NT2/D1 (cell line): ENCODE measurements at regions not wholly inside any gene's neighbourhood (a gene's known extent, or its start where the extent isn't known, plus 50 kb on each side); places are given as distances from the start of the nearest gene placed in this dataset.

ENCODE experiments used
- DNase-seq: peaks from one replicate; pipeline ENCODE4 v3.0.0-alpha.2; 2011; ENCODE audit warnings: low read depth, low spot score
- H3K27me3 ChIP-seq: 2 replicates; pipeline ENCODE4 v1.6.0; 2011; ENCODE audit warnings: mild to moderate bottlenecking; ENCODE audit not compliant: insufficient read length, insufficient read depth
- H3K36me3 ChIP-seq: 2 replicates; pipeline ENCODE4 v1.6.1; 2011; ENCODE audit warnings: mild to moderate bottlenecking, low read length, mixed read lengths; ENCODE audit not compliant: insufficient read depth, insufficient read length
- H3K4me1 ChIP-seq: 2 replicates; pipeline ENCODE4 v1.5.1; 2011; ENCODE audit not compliant: insufficient read depth, insufficient read length
- H3K4me3 ChIP-seq: 2 replicates; pipeline ENCODE4 v1.5.1; 2011; ENCODE audit warnings: low read depth; ENCODE audit not compliant: insufficient read length
- H3K9ac ChIP-seq: 2 replicates; pipeline ENCODE4 v1.6.0; 2011; ENCODE audit warnings: low read depth; ENCODE audit not compliant: insufficient read length
- H3K9me3 ChIP-seq: 2 replicates; pipeline ENCODE4 v1.5.1; 2011; ENCODE audit warnings: mild to moderate bottlenecking, low read length; ENCODE audit not compliant: insufficient read depth
- SUZ12 ChIP-seq: IDR thresholded peaks from 2 replicates; pipeline ENCODE4 v1.6.1; 2011; ENCODE audit not compliant: insufficient read length, insufficient read depth; ENCODE audit errors: extremely low read depth
- YY1 ChIP-seq: IDR thresholded peaks from 2 replicates; pipeline ENCODE4 v1.6.1; 2011; ENCODE audit not compliant: insufficient read length, insufficient read depth
- ZNF274 ChIP-seq: IDR thresholded peaks from 2 replicates; pipeline ENCODE4 v1.6.1; 2011; ENCODE audit warnings: mild to moderate bottlenecking, low read depth, low read length

GRCh38 chr1:238530209-238530851 lies 639.6 kb upstream of the ZP4 start:
- Histone ChIP-seq H3K4me1 (no peaks in the 10 kb centered on the region), H3K27me3 (no peaks in the 10 kb centered on the region), H3K4me3 (no peak overlapping the region), H3K9me3 (peaks cover 8% of the 10 kb centered on the region; the same call in 1 of the 2 replicates), H3K36me3 (no peaks in the 10 kb centered on the region), H3K9ac (no peak overlapping the region)
- DNase-seq, result no peak
- TF ChIP-seq SUZ12 (no peak), YY1 (no peak), ZNF274 (no peak)

DNA sequence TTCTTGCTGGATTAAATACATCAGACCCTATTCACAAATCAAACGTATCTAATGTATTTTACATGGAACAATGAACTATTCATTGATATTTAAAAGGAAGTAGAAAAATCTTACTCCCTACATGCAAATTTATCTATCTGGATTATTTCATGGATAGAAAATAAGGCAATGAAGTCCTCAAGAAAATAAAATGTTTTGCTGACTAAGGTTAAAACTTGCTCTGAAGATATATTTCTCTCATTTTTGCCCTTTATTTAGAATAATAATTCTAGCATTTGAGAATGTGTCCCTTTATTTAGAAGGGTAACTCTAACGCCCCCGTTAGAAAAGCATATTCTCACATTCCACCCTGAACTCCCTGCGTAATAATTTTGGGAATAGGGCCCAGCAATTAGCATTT lies 627.0 kb upstream of the ZP4 start:
- Histone ChIP-seq H3K36me3 (no peaks in the 10 kb centered on the region), H3K9ac (no peak overlapping the region), H3K9me3 (peaks cover 26% of the 10 kb centered on the region), H3K27me3 (no peaks in the 10 kb centered on the region), H3K4me3 (no peak overlapping the region), H3K4me1 (no peaks in the 10 kb centered on the region)
- TF ChIP-seq YY1 (no peak), SUZ12 (no peak), ZNF274 (no peak)
- DNase-seq, result no peak

DNA sequence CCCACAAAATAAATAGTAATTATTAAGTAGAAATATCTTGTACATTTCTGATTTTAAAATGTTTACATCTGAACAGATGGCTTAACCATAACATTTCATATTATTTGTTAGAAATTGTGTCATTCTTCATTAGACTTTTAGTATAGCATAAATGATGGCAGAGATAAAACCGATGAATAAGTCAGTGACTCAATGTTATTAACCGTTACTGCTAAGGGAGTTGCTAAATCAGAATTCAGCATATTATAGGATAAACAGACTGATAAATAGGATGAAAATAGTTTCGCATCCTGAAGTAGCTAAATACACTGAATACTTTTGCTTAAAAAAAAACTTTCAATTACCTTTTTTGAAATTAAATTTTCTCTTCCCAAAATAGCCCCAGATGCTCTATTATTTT lies 610.6 kb upstream of the ZP4 start:
- Histone ChIP-seq H3K9me3 (no peaks in the 10 kb centered on the region), H3K27me3 (no peaks in the 10 kb centered on the region), H3K4me1 (no peaks in the 10 kb centered on the region), H3K4me3 (no peak overlapping the region), H3K9ac (no peak overlapping the region), H3K36me3 (no peaks in the 10 kb centered on the region)
- DNase-seq, result no peak
- TF ChIP-seq SUZ12 (no peak), YY1 (no peak), ZNF274 (no peak)

- H3K9ac ChIP-seq, result no peak overlapping the region
- DNase-seq, result no peak
- H3K4me1 ChIP-seq, result no peaks in the 10 kb centered on the region
- H3K27me3 ChIP-seq, result no peaks in the 10 kb centered on the region
- no peaks in the 10 kb centered on the region for H3K9me3 ChIP-seq
- no peak overlapping the region for H3K4me3 ChIP-seq
- H3K36me3 ChIP-seq, result no peaks in the 10 kb centered on the region
- TF ChIP-seq SUZ12 (no peak), YY1 (no peak), ZNF274 (no peak)
Measured at GRCh38 chr1:238499021-238499420, 608.3 kb upstream of the ZP4 start.

DNA sequence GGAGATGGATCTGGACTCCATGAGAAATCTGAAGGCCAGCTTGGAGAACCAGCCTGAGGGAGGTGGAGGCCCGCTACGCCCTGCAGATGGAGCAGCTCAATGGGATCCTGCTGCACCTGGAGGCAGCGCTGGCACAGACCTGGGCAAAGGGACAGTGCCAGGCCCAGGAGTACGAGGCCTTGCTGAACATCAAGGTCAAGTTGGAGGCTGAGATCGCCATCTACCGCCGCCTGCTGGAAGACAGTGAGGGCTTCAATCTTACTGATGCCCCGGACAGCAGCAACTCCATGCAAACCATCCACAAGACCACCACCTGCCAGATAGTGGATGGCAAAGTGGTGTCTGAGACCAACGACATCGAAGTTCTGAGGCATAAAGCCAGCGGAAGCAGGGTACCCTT lies 601.5 kb upstream of the ZP4 start:
- no peak for DNase-seq
- TF ChIP-seq SUZ12 (no peak), YY1 (no peak), ZNF274 (no peak)
- no peak overlapping the region for H3K9ac ChIP-seq
- no peaks in the 10 kb centered on the region for H3K9me3 ChIP-seq
- H3K27me3 ChIP-seq, result no peaks in the 10 kb centered on the region
- no peak overlapping the region for H3K4me3 ChIP-seq
- no peaks in the 10 kb centered on the region for H3K4me1 ChIP-seq
- H3K36me3 ChIP-seq, result no peaks in the 10 kb centered on the region

DNA sequence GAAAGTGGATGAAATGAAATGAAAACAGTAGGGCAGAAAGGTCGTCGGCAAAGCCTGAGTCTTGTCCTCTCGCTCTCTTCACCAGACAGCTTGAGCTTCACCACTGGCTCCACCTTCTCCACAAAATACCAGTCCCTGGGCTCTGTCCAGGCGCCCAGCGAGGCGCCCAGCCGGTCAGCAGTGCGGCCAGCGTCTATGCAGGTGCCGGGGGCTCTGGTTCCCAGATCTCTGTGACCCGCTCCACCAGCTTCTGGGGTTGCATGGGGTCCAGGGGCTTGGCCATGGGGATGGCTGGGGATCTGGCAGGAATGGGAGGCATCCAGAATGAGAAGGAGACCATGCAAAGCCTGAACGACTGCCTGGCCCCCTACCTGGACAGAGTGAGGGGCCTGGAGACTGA lies 600.5 kb upstream of the ZP4 start:
- H3K9me3 ChIP-seq, result no peaks in the 10 kb centered on the region
- H3K4me3 ChIP-seq, result no peak overlapping the region
- no peak overlapping the region for H3K9ac ChIP-seq
- DNase-seq, result no peak
- no peak for TF ChIP-seq YY1
- no peak for TF ChIP-seq ZNF274
- TF ChIP-seq SUZ12, result no peak
- H3K27me3 ChIP-seq, result no peaks in the 10 kb centered on the region
- no peaks in the 10 kb centered on the region for H3K36me3 ChIP-seq
- H3K4me1 ChIP-seq, result no peaks in the 10 kb centered on the region

- no peak for DNase-seq
- no peaks in the 10 kb centered on the region for H3K36me3 ChIP-seq
- no peaks in the 10 kb centered on the region for H3K27me3 ChIP-seq
- H3K9me3 ChIP-seq, result no peaks in the 10 kb centered on the region
- no peak overlapping the region for H3K9ac ChIP-seq
- H3K4me3 ChIP-seq, result no peak overlapping the region
- H3K4me1 ChIP-seq, result no peaks in the 10 kb centered on the region
- no peak for TF ChIP-seq YY1
- no peak for TF ChIP-seq ZNF274
- TF ChIP-seq SUZ12, result no peak
Measured at GRCh38 chr1:238489006-238489405, 598.3 kb upstream of the ZP4 start.
